Fibroblast of skin of abdomen (primary cell): ENCODE measurements at regions not wholly inside any gene's neighbourhood (a gene's known extent, or its start where the extent isn't known, plus 50 kb on each side); places are given as distances from the start of the nearest gene placed in this dataset.
"Not testable (repeated sequence)": the region's sequence is repeated elsewhere in the genome, so short reads cannot be mapped to it uniquely, and the experiment has no call there.

Experiments used
- DNase-seq: peaks from one replicate; pipeline ENCODE4 v3.0.0-alpha.2; 2013

DNA sequence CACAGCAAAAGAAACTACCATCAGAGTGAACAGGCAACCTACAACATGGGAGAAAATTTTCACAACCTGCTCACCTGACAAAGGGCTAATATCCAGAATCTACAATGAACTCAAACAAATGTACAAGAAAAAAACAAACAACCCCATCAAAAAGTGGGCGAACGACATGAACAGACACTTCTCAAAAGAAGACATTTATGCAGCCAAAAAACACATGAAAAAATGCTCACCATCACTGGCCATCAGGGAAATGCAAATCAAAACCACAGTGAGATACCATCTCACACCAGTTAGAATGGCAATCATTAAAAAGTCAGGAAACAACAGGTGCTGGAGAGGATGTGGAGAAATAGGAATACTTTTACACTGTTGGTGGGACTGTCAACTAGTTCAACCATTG, 207.8 kb downstream of the USP6NL start:
- not testable (repeated sequence) for DNase-seq

DNA sequence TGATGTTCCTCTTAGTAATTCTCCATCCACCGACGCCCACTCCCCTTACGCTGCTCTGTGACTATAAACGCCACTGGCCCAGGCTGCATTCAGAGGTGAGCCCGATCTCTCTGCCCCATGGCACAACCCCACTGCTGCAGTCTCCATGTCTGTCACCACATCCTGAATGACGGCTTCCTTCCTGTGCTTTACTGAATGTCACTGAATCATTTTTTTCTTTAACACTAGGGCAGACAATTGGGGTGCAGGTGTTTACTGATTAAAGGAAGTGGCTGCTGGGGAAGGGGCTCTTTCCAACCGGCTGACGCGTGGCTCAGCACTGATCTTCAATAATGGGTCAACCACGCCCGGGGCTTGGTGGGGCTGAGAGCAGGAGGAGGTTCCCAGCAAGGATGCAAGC, 208.3 kb downstream of the USP6NL start:
- DNase-seq, result no peak

DNA sequence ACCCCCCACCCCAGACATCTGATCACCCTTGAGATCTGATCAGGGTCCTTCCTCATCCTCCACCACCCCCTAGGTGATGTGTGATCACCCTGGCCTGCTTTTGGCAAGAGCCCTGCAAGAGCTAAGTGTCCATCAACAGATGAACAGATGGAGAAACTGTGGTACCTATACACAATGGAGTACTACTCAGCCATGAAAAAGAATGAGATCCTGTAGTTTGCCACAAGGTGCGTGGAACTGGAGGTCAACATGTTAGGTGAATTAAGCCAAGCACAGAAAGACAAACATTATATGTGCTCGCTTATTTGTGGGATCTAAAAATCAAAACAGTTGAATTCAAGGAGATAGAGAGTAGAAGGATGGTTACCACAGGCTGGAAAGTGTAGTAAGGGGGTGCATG, 209.1 kb downstream of the USP6NL start:
- DNase-seq, result no peak

DNA sequence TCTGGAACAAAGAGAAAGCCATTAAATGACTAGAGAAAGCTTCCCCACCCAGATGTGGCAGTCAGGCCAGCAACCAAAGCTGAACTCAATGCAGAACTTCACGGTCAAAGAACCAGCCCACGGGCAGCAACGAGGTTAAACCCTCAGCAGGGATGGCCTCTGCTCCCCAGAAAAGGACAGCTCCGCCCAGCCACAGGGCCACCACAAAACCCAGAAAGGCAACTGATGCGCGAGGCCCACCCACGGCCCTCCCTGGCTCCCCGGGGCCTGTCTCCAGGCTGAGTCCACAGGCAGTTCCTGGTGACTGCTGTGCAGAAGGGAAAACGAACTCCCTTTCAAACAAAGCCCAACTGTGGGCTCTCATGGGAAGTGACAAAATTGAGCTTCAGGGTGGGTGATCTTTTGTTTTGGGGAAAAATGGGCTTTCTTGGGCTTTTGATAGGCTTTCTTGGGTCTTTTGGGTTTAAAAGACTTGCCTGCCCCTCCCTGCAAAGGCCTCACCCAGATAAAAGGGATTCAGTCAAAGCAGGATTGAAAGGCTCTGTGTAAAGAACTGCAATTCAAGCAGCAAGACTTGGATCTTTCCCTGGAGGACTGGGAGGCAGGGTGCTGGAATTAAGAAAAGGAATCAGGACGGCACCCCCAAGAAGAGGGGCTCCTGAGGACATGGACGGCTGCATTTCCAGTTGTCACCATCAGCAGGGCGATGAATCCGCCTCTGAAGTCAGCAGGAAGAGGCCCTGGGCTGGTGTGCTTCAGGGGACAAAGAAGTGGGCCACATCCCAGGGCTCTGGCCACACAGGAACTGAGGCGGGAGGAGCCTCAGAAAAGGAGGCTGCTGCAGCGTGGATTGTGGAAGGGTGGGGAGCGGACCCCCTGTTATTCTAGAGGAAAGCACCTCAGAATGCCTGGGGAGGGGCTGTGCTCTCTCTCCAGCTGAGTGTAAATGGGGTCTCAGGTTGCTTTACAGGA, 209.9 kb downstream of the USP6NL start:
- no peak for DNase-seq

DNA sequence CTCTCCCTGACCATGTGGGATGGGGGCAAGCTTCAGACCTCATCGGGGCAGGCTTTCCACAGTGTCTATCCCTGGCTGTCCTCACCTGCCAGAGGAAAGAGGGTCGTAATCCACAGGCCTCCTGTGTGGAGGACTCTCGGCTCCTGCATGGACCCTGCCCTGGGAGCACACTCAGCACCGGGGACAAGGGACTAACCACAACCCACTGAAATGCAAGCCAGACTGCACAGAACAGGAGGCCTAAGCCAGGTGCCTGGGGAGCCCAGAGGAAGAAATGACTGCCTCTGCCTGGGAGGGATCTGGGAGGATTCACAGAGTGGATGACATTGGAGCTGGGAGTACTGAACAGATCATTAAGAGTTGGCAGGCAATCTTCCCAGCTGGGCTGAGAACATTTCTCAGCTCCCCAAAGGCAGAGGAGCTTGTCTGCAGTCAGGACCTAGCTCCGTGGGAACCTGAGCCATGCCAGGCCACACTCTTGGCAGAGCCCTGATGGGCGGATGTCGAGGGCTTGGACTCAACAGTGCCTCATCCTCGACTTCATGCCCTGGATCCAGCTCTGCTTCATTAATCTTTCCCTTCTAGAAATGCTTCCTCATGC, 213.4 kb downstream of the USP6NL start:
- peak; percentile 5 for DNase-seq

DNA sequence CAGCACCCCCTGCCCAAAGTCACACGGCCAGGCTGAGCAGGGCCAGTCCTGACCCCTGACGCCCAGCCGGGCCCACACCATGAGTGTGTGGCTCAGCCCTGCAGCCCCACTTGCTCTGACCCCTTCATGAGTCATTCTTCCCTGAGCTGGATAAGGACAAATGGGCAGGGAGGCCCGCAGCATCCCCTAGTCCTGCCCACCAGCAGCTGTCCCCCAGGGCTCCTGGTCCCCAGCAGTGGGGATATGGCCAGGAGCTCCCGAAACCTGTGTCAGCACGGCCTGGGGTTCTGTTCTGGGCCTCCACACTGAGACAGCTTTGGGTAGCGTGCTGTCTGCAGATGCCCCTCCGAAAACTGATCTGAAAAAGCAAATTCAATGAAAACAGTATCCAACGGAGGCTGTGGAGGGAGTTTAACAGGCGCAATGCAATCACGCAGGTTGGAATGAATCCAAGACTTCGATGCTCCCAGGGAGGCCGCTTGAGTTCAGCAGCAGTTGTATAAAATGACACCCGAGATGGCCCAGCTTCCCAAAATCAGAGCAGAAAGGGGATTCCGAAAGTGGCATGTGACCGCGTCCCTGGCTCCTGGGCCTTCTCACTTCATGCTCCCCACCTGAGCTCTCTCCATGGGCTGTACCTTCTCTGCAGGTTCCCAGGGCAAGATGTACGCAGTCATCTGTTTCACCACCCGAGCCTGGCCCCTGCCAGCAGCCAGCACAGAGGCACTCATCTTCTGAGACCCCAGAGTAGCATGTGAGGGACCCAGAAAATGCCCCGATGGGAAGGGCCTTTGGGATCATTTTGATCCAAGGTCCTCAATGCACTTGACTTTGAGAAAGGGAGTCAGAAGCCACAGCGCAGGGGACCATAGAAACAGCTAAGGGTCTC, 214.1 kb downstream of the USP6NL start:
- DNase-seq, result no peak

DNA sequence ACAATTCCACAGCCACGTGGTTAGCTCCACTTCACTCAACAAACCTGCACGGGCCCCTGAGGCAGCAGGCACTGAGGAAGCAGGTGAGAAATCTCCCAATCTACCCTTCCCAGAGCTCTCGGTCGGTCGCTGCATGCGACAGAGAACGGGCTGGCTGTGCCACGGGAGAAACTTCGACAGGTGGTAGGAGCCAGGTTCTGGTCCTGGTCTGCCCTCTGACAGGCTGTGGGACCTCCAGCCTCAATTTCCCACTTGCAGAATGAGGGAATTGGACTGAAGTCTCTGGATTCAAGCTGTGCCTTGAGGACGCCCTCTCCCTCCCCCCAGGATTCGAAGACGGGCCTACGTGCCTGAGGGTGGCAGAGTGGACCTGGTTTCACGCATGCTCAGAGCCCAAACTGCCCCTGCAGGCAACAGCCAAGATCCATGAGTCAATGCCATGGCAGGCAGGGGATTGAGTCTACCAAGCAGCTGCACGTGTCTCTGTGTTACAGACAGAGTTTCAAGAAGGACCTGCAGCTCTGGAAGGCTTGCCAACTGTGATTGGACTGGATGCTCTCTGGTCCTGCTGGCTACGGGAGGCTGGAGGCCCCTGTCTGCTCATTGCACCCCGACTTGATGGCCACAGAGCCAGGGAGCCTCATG, 215.0 kb downstream of the USP6NL start:
- DNase-seq, result no peak

DNA sequence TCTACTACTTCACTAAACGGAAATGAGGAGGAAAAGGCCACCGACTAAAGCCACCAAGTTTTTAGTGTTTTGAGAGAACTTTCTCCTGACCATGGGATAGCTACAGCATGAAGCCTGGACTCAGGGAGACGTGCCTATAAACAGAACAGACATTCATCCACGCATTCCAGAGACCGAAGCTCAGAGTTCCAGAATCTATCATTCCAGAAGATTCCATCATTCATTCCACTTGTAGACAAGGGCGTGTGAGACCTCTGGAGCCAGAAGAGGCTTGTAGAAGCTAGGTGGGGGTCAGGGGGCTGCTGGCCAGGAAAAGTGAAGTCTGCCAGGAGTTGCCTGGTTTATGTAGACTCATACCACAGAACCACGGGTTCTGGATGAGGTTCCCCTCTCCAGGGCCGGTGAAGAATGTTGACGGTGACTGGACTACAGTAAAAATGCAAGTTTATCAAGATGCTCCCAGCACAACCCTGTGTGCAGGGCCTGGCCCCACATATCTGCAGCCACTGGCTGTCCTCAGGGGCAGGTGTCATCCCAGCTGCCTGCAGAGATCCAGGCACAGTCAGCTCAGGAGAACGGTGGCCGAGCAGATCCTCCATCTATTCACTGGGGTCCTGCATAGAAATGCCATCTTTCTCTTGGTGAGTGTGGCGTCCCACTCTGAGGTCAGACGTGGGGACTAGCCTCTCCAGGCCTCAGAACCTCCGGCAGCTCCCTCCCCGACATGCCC, 215.7 kb downstream of the USP6NL start:
- no peak for DNase-seq

DNA sequence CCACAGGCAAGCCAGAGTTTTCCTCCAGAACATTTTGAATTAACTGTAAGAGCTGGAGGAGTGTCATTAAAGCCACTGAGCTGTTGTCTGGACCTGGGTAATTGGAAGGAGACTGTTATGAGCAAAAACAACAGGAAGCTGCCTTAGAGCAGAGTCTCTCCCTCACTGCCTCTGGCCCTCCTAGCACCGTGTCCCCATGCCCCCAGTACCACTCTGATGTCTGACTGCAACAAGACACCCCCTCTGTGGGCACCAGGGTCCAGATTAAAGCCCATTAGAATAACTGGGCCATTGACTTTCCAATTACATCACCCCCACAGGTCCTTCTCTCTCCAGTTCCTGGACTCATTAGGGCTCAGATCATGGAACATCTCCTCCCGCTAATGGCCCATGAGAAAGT, 216.3 kb downstream of the USP6NL start:
- DNase-seq, result no peak

DNA sequence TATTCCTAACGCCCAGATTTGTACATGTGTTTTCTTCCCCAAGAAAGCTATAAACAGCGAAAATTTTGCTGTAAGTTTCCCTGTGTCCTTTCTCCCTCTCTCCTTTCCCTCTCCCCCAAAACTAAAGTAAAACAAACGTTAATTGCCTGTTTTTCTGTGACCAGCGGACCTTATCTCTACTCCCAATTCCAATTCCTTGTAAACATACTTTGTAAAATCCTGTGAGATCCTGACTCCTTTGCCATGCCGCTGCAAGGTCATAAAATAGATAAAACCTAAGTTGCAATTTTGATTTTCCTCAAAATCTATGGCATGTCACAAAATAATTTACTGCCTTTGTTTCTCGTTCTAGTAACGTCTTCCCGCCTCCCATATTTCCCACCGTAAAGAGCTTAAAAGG, 217.6 kb downstream of the USP6NL start:
- no peak for DNase-seq

DNA sequence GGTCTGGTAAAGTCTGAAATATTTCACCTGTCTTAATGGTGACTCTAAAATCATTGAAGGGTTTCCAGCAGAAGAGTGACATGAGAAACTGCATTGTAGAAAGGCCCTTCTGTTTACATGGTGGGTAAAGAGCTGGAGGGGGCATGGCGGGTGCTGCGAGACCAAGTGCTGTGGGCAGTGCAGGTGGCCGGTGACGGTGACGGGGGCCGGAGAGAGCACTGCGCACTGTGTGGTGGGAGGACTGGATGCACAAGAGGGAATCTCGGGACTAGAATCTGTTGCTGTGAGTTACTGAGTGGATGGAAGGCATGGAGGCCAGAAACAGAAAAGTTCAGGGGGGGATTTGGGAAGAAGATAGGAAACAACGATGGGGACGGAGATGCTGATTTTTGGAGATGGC, 218.7 kb downstream of the USP6NL start:
- no peak for DNase-seq

DNA sequence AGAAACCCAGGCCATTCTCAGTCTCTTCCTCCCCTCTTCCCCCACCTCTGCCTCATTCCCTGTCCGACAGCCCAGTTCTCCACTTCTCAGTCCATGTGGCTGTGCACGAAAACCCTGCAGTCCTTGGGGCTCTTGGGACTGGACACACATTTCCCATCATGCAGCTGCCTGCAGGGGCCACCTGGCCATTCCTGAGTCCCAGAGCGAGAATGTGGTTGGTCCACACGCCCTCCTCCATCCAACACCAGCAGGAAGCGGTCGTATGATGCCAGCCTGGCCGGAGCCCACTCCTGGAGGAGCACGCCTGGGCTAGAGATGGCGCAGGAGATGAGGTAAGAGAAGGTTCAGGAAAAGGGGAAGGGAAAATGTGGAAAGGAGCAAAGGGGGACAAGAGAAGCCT, 222.5 kb downstream of the USP6NL start:
- DNase-seq, result no peak

DNA sequence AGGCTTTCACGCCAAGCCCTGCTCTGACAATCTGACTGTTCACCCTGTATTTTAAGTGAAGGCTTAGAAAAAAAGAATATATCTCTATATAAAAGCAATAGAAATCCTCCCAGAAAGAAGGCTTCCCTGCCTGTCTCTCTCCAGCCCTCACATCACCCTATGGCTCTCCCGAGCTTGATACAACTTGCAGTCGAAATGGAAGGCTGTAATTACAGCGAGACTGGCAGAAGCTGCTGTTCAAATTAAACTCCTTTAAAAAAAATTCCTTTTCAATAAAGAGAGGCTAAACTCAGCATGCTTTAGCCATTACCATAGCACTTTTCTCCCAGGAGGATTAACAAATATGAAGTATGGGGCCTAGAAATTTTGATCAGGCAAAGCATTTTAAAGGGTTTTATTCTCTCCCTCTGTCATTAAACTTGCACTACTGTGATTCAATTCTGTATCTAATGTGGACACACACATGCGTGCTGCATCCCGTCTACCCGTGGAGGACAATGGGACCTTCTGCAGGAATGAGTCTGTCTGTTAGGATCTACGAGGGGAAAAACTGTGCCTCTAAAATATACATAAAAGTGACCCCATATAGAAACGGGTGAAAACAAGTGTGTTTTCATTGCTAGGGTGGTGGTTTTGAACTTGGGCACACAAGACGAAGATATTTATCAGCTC, 223.8 kb downstream of the USP6NL start:
- no peak for DNase-seq

DNA sequence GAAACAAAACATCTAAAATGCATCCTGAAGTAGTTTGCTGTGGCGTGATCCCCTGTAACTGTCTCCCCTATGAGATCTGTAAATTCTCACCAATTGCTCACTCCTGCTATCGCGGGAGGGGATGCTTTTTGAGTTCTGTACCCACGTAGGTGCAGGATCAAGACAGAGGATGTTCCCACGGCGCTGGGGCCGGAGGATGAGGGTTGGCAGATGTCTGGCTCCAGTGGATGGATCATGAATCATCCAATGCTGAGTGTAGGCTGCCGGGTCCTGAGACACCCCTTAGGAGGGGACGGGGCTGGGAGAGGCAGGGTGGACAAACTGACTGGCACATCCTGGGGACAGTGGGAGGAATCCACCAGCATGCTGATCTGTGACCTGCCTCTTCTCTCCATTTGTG, 224.4 kb downstream of the USP6NL start:
- no peak for DNase-seq
